ENCODE measurements at regions not wholly inside any gene's neighbourhood (a gene's known extent, or its start where the extent isn't known, plus 50 kb on each side); places are given as distances from the start of the nearest gene placed in this dataset.
A peak's percentile ranks its signal among the peaks of the same experiment; 100 is the strongest.

GRCh38 chr4:152138451-152138850 is 377.6 kb upstream of the GATB start:
- no peaks in the 10 kb centered on the region for H3K9me3 Mint-ChIP-seq
- H3K4me1 Mint-ChIP-seq (ENCODE audit: low read depth): peaks cover 21% of the 10 kb centered on the region
- ATAC-seq (replicated peaks in 1 of 2): peak; percentile 49 to 53
- DNase-seq: no peak
- no peak overlapping the region for H3K27ac Mint-ChIP-seq
- H3K36me3 Mint-ChIP-seq (ENCODE audit: insufficient read depth in 2 of 2): peaks cover 0 to 2% of the 10 kb centered on the region in 2 donors
- H3K4me3 Mint-ChIP-seq: no peak overlapping the region
- no peaks in the 10 kb centered on the region for H3K27me3 Mint-ChIP-seq (ENCODE audit: low read depth)

- Mint-ChIP-seq H3K4me1 (ENCODE audit: low read depth) (peaks cover 19% of the 10 kb centered on the region), H3K36me3 (ENCODE audit: insufficient read depth in 2 of 2) (peaks cover under 1 to 3% of the 10 kb centered on the region in 2 donors), H3K4me3 (no peak overlapping the region), H3K9me3 (no peaks in the 10 kb centered on the region), H3K27me3 (ENCODE audit: low read depth) (no peaks in the 10 kb centered on the region), H3K27ac (no peak overlapping the region)
- no peak for ATAC-seq (replicated peaks in 1 of 2)
- no peak for DNase-seq
Measured at GRCh38 chr4:152132776-152133175, 372.0 kb upstream of the GATB start.

- Mint-ChIP-seq H3K36me3 (ENCODE audit: insufficient read depth in 2 of 2) (peaks cover 9 to 10% of the 10 kb centered on the region in 2 donors), H3K9me3 (peaks cover 6 to 8% of the 10 kb centered on the region in 2 donors), H3K27ac (no peak overlapping the region), H3K4me1 (ENCODE audit: low read depth) (peaks cover 11% of the 10 kb centered on the region), H3K27me3 (ENCODE audit: low read depth) (no peaks in the 10 kb centered on the region), H3K4me3 (no peak overlapping the region)
- DNase-seq (no peak), ATAC-seq (replicated peaks in 1 of 2) (no peak)
Measured at GRCh38 chr4:152128356-152128755, 367.5 kb upstream of the GATB start.

GRCh38 chr4:152126238-152126637 is 365.4 kb upstream of the GATB start:
- no peaks in the 10 kb centered on the region for H3K27me3 Mint-ChIP-seq (ENCODE audit: low read depth)
- H3K36me3 Mint-ChIP-seq (ENCODE audit: insufficient read depth in 2 of 2): peaks cover 12 to 16% of the 10 kb centered on the region in 2 donors
- peaks cover 7% of the 10 kb centered on the region for H3K4me1 Mint-ChIP-seq (ENCODE audit: low read depth)
- H3K27ac Mint-ChIP-seq: no peak overlapping the region
- no peak overlapping the region for H3K4me3 Mint-ChIP-seq
- DNase-seq: no peak
- H3K9me3 Mint-ChIP-seq: peaks cover 8 to 9% of the 10 kb centered on the region in 2 donors
- ATAC-seq (replicated peaks in 1 of 2): no peak

GRCh38 chr4:152118819-152119553 is 358.2 kb upstream of the GATB start:
- H3K36me3 Mint-ChIP-seq (ENCODE audit: insufficient read depth in 2 of 2): peaks cover 8 to 12% of the 10 kb centered on the region in 2 donors
- H3K9me3 Mint-ChIP-seq: peaks cover 10 to 16% of the 10 kb centered on the region in 2 donors
- H3K27ac Mint-ChIP-seq: no peak overlapping the region
- H3K4me1 Mint-ChIP-seq (ENCODE audit: low read depth): peaks cover 29% of the 10 kb centered on the region
- H3K4me3 Mint-ChIP-seq: no peak overlapping the region
- DNase-seq: no peak
- no peaks in the 10 kb centered on the region for H3K27me3 Mint-ChIP-seq (ENCODE audit: low read depth)
- no peak for ATAC-seq (replicated peaks in 1 of 2)

- DNase-seq: no peak
- no peak for ATAC-seq (replicated peaks in 1 of 2)
- peaks cover 7 to 9% of the 10 kb centered on the region in 2 donors for H3K36me3 Mint-ChIP-seq (ENCODE audit: insufficient read depth in 2 of 2)
- H3K27ac Mint-ChIP-seq: no peak overlapping the region
- no peaks in the 10 kb centered on the region for H3K27me3 Mint-ChIP-seq (ENCODE audit: low read depth)
- no peak overlapping the region for H3K4me3 Mint-ChIP-seq
- H3K9me3 Mint-ChIP-seq: peaks cover 7 to 13% of the 10 kb centered on the region in 2 donors
- H3K4me1 Mint-ChIP-seq (ENCODE audit: low read depth): peaks cover 35% of the 10 kb centered on the region
Measured at GRCh38 chr4:152117933-152118507, 357.2 kb upstream of the GATB start.

- DNase-seq: no peak
- Mint-ChIP-seq H3K27ac (no peak overlapping the region), H3K36me3 (ENCODE audit: insufficient read depth in 2 of 2) (peaks cover 5 to 7% of the 10 kb centered on the region in 2 donors), H3K9me3 (peaks cover 5 to 13% of the 10 kb centered on the region in 2 donors), H3K27me3 (ENCODE audit: low read depth) (no peaks in the 10 kb centered on the region), H3K4me1 (ENCODE audit: low read depth) (peaks cover 40% of the 10 kb centered on the region), H3K4me3 (no peak overlapping the region)
- ATAC-seq (replicated peaks in 1 of 2): no peak
Measured at GRCh38 chr4:152117520-152117919, 356.7 kb upstream of the GATB start.

- ATAC-seq (replicated peaks in 1 of 2) (no peak), DNase-seq (no peak)
- Mint-ChIP-seq H3K4me3 (peak overlapping the region; percentile 65 to 74), H3K27me3 (ENCODE audit: low read depth) (no peaks in the 10 kb centered on the region), H3K27ac (peak overlapping the region; percentile 54), H3K4me1 (ENCODE audit: low read depth) (peaks cover 44% of the 10 kb centered on the region), H3K9me3 (peaks cover 5 to 13% of the 10 kb centered on the region in 2 donors), H3K36me3 (ENCODE audit: insufficient read depth in 2 of 2) (peaks cover 5 to 7% of the 10 kb centered on the region in 2 donors)
Measured at GRCh38 chr4:152117054-152117453, 356.2 kb upstream of the GATB start.

GRCh38 chr4:152115794-152116193 is 355.0 kb upstream of the GATB start:
- H3K4me1 Mint-ChIP-seq (ENCODE audit: low read depth): peaks cover 46% of the 10 kb centered on the region
- H3K4me3 Mint-ChIP-seq: peak overlapping the region; percentile 65 to 74
- peaks cover 5 to 13% of the 10 kb centered on the region in 2 donors for H3K9me3 Mint-ChIP-seq
- ATAC-seq (replicated peaks in 1 of 2) (peak in 1 of 2 donors; percentile 45), DNase-seq (no peak)
- H3K27me3 Mint-ChIP-seq (ENCODE audit: low read depth): no peaks in the 10 kb centered on the region
- peak overlapping the region; percentile 54 for H3K27ac Mint-ChIP-seq
- H3K36me3 Mint-ChIP-seq (ENCODE audit: insufficient read depth in 2 of 2): peaks cover 2 to 7% of the 10 kb centered on the region in 2 donors

- ATAC-seq (replicated peaks in 1 of 2) (no peak), DNase-seq (no peak)
- Mint-ChIP-seq H3K9me3 (peaks cover 5 to 13% of the 10 kb centered on the region in 2 donors), H3K36me3 (ENCODE audit: insufficient read depth in 2 of 2) (peaks cover 2 to 7% of the 10 kb centered on the region in 2 donors), H3K4me1 (ENCODE audit: low read depth) (peaks cover 51% of the 10 kb centered on the region), H3K4me3 (peak overlapping the region; percentile 27 to 65), H3K27ac (peak overlapping the region; percentile 54), H3K27me3 (ENCODE audit: low read depth) (no peaks in the 10 kb centered on the region)
Measured at GRCh38 chr4:152115118-152115517, 354.3 kb upstream of the GATB start.

GRCh38 chr4:152114562-152114961 is 353.8 kb upstream of the GATB start:
- Mint-ChIP-seq H3K4me3 (no peak overlapping the region), H3K27ac (peak overlapping the region; percentile 20), H3K9me3 (peaks cover 5 to 13% of the 10 kb centered on the region in 2 donors), H3K27me3 (ENCODE audit: low read depth) (no peaks in the 10 kb centered on the region), H3K4me1 (ENCODE audit: low read depth) (peaks cover 55% of the 10 kb centered on the region), H3K36me3 (ENCODE audit: insufficient read depth in 2 of 2) (peaks cover 2 to 7% of the 10 kb centered on the region in 2 donors)
- DNase-seq: no peak
- ATAC-seq (replicated peaks in 1 of 2): no peak

GRCh38 chr4:152112887-152113286 is 352.1 kb upstream of the GATB start:
- peaks cover 2 to 7% of the 10 kb centered on the region in 2 donors for H3K36me3 Mint-ChIP-seq (ENCODE audit: insufficient read depth in 2 of 2)
- ATAC-seq (replicated peaks in 1 of 2) (peak in 1 of 2 donors; percentile 48), DNase-seq (no peak)
- peaks cover 5 to 13% of the 10 kb centered on the region in 2 donors for H3K9me3 Mint-ChIP-seq
- H3K27ac Mint-ChIP-seq: peak overlapping the region; percentile 4
- H3K27me3 Mint-ChIP-seq (ENCODE audit: low read depth): no peaks in the 10 kb centered on the region
- H3K4me3 Mint-ChIP-seq: no peak overlapping the region
- H3K4me1 Mint-ChIP-seq (ENCODE audit: low read depth): peaks cover 70% of the 10 kb centered on the region

- Mint-ChIP-seq H3K27me3 (ENCODE audit: low read depth) (no peaks in the 10 kb centered on the region), H3K4me1 (ENCODE audit: low read depth) (peaks cover 77% of the 10 kb centered on the region), H3K4me3 (no peak overlapping the region), H3K36me3 (ENCODE audit: insufficient read depth in 2 of 2) (peaks cover 2 to 7% of the 10 kb centered on the region in 2 donors), H3K27ac (no peak overlapping the region), H3K9me3 (peaks cover 5 to 13% of the 10 kb centered on the region in 2 donors)
- ATAC-seq (replicated peaks in 1 of 2) (peak in 1 of 2 donors; percentile 28), DNase-seq (no peak)
Measured at GRCh38 chr4:152112190-152112589, 351.4 kb upstream of the GATB start.
